GM21717 (cell line): ENCODE measurements at regions not wholly inside any gene's neighbourhood (a gene's known extent, or its start where the extent isn't known, plus 50 kb on each side); places are given as distances from the start of the nearest gene placed in this dataset.
"Not testable (repeated sequence)": the region's sequence is repeated elsewhere in the genome, so short reads cannot be mapped to it uniquely, and the experiment has no call there.

Experiments
- ATAC-seq: cut with Tn5 transposase; IDR thresholded peaks from one replicate; pipeline ENCODE4 v1.9.1; 2021; ENCODE audit warnings: mild to moderate bottlenecking, moderate library complexity; ENCODE audit not compliant: unreplicated experiment

- ATAC-seq, result no peak
These were observed 309.9 kb downstream of the BRD1 start for GRCh38 chr22:49517667-49518185.

- no peak for ATAC-seq
These were observed 310.5 kb downstream of the BRD1 start for GRCh38 chr22:49517211-49517610.

GRCh38 chr22:49515475-49515874, 312.2 kb downstream of the BRD1 start:
- ATAC-seq, result no peak

GRCh38 chr22:49514641-49515040, 313.0 kb downstream of the BRD1 start:
- no peak for ATAC-seq

GRCh38 chr22:49514211-49514610, 313.5 kb downstream of the BRD1 start:
- no peak for ATAC-seq

- ATAC-seq, result no peak
These were observed 314.3 kb downstream of the BRD1 start for GRCh38 chr22:49513358-49513851.

GRCh38 chr22:49512487-49513165, 315.0 kb downstream of the BRD1 start:
- no peak for ATAC-seq

- not testable (repeated sequence) for ATAC-seq
These were observed 316.1 kb downstream of the BRD1 start for GRCh38 chr22:49511393-49512189.

GRCh38 chr22:49510718-49511117, 317.0 kb downstream of the BRD1 start:
- no peak for ATAC-seq

- ATAC-seq, result no peak
These were observed 318.7 kb downstream of the BRD1 start for GRCh38 chr22:49509016-49509415.

GRCh38 chr22:49508561-49508960, 319.1 kb downstream of the BRD1 start:
- ATAC-seq, result no peak

- ATAC-seq, result no peak
These were observed 319.9 kb downstream of the BRD1 start for GRCh38 chr22:49507607-49508292.

- ATAC-seq, result no peak
These were observed 321.7 kb downstream of the BRD1 start for GRCh38 chr22:49506010-49506400.

- ATAC-seq, result no peak
These were observed 322.2 kb downstream of the BRD1 start for GRCh38 chr22:49505337-49506009.

GRCh38 chr22:49503896-49504521, 323.7 kb downstream of the BRD1 start:
- no peak for ATAC-seq

- ATAC-seq, result no peak
These were observed 324.4 kb downstream of the BRD1 start for GRCh38 chr22:49503321-49503720.

- no peak for ATAC-seq
These were observed 325.4 kb downstream of the BRD1 start for GRCh38 chr22:49502126-49502826.

- ATAC-seq, result no peak
These were observed 326.7 kb downstream of the BRD1 start for GRCh38 chr22:49500942-49501395.

GRCh38 chr22:49500076-49500460, 327.6 kb downstream of the BRD1 start:
- ATAC-seq, result no peak
